K562 (cell line): ENCODE measurements at regions not wholly inside any gene's neighbourhood (a gene's known extent, or its start where the extent isn't known, plus 50 kb on each side); places are given as distances from the start of the nearest gene placed in this dataset.

ENCODE experiments used
- ATAC-seq: fragments of 200-7000 bp; cut with Tn5 transposase; 3 replicates; pipeline ENCODE4 v1.9.1; 2020; ENCODE audit warnings: moderate library complexity
- BruUV-seq: library from RNA; stranded (reverse); fragments of 400-500 nt; replicated peaks from 2 replicates; lab custom pipeline; 2021; lab: Mats Ljungman, UMichigan
- CTCF ChIA-PET: fragments of 300-600 bp; formaldehyde crosslinking; extraction: SDS; loops from one replicate; lab custom pipeline; 2021; ENCODE audit warnings: low intra/inter-chr PET ratio; lab: Yijun Ruan, JAX
- POLR2A ChIA-PET: fragments of 300-600, 350-650 bp; sonication (Branson Sonifier 250); formaldehyde crosslinking; extraction: SDS; loops from one replicate; lab custom pipeline; 2021; ENCODE audit warnings: antibody characterized with exemption, inconsistent platforms; lab: Yijun Ruan, JAX
- DNase-seq, 4 experiments: peaks; one replicate each; pipeline versions ENCODE4 v3.0.0 to v3.0.0-alpha.2; 2011 to 2018; ENCODE audit warnings: low spot score in 3 of 4, mixed read lengths in 3 of 4; ENCODE audit errors: extremely low read depth in 1 of 4
- FAIRE-seq: peaks from 2 replicates; lab custom pipeline; 2011; peaks lifted over from hg19 to GRCh38; lab: Jason Lieb, UNC
- H2AFZ ChIP-seq: 2 replicates; pipeline ENCODE4 v1.6.0; 2011; ENCODE audit warnings: low read depth, low read length, control low read depth, inconsistent platforms
- H3K27ac ChIP-seq: fragments of 200-600 bp; 3 replicates; pipeline ENCODE4 v1.8.0; 2011; ENCODE audit warnings: low read depth, mild to moderate bottlenecking, control low read depth, inconsistent platforms, low read length, moderate library complexity, mixed read lengths; ENCODE audit errors: extremely low read depth
- H3K27me3 ChIP-seq, 2 experiments: fragments of 300-600 bp in 1 of 2; 2 replicates in 1 of 2; 3 replicates in 1 of 2; pipeline versions ENCODE4 v1.6.0 to v1.8.0; 2011; ENCODE audit warnings: inconsistent platforms in 2 of 2, low read length in 2 of 2, mild to moderate bottlenecking in 1 of 2, mixed read lengths in 1 of 2, moderate library complexity in 1 of 2; ENCODE audit not compliant: control insufficient read depth in 2 of 2, insufficient read depth in 2 of 2
- H3K36me3 ChIP-seq: fragments of 300-600 bp; 3 replicates; pipeline ENCODE4 v1.8.0; 2011; ENCODE audit warnings: mild to moderate bottlenecking, low read length, inconsistent platforms; ENCODE audit not compliant: control insufficient read depth, insufficient read depth
- H3K4me1 ChIP-seq, 2 experiments: fragments of 200-600 bp in 1 of 2; replicated peaks in 1 of 2; 2 replicates in 1 of 2; 3 replicates in 1 of 2; pipeline versions ENCODE4 v1.5.1 to v1.8.0; 2011; ENCODE audit warnings: inconsistent platforms in 2 of 2, low read length in 2 of 2, mild to moderate bottlenecking in 1 of 2, mixed read lengths in 1 of 2, moderate library complexity in 1 of 2; ENCODE audit not compliant: control insufficient read depth in 2 of 2, insufficient read depth in 2 of 2
- H3K4me2 ChIP-seq: 2 replicates; pipeline ENCODE4 v1.6.1; 2011; ENCODE audit warnings: low read length, control low read depth, inconsistent platforms, mixed read lengths; ENCODE audit not compliant: insufficient read depth
- H3K4me3 ChIP-seq: fragments of 200-600 bp; sonication (generic), shearing (Covaris generic); 2 replicates; pipeline ENCODE4 v1.5.1; 2016; ENCODE audit warnings: control low read depth, inconsistent platforms
- H3K79me2 ChIP-seq: fragments of 200-600 bp; 3 replicates; pipeline ENCODE4 v1.8.0; 2011; ENCODE audit warnings: low read length, inconsistent platforms; ENCODE audit not compliant: control insufficient read depth, insufficient read depth
- H3K9ac ChIP-seq, 2 experiments: 2 replicates each; pipeline versions ENCODE4 v1.6.0 to v1.6.1; 2011; ENCODE audit warnings: low read depth in 2 of 2, low read length in 2 of 2, control low read depth in 1 of 2, inconsistent platforms in 1 of 2, mild to moderate bottlenecking in 1 of 2, mixed read lengths in 1 of 2; ENCODE audit not compliant: insufficient read depth in 1 of 2
- H3K9me1 ChIP-seq: one replicate; pipeline ENCODE4 v1.6.0; 2011; ENCODE audit warnings: inconsistent platforms, mild to moderate bottlenecking, low read length, moderate library complexity; ENCODE audit not compliant: control insufficient read depth, insufficient read depth
- H3K9me3 ChIP-seq: replicated peaks from 2 replicates; pipeline ENCODE4 v1.5.1; 2011; ENCODE audit warnings: low read depth, low read length, inconsistent platforms; ENCODE audit not compliant: control insufficient read depth, insufficient read depth
- H4K20me1 ChIP-seq: replicated peaks from 2 replicates; pipeline ENCODE4 v1.6.1; 2011; ENCODE audit warnings: low read length, inconsistent platforms, mixed read lengths; ENCODE audit not compliant: control insufficient read depth, insufficient read depth
- ATF2 ChIP-seq: sonication (generic); formaldehyde crosslinking; IDR thresholded peaks from 2 replicates; pipeline ENCODE4 v1.8.1; 2022; ENCODE audit warnings: missing genetic modification reagents
- CGGBP1 ChIP-seq: fragments of 250-450 bp; sonication (Bioruptor Pico); IDR thresholded peaks from 2 replicates; pipeline ENCODE4 v1.9.0; 2021; ENCODE audit warnings: mild to moderate bottlenecking
- COPS2 ChIP-seq: fragments of 450-650 bp; conservative IDR thresholded peaks from 2 replicates; pipeline ENCODE4 v1.6.1; 2016; ENCODE audit warnings: mild to moderate bottlenecking, moderate library complexity
- HNRNPL ChIP-seq: fragments of 200-400 bp; formaldehyde crosslinking; IDR thresholded peaks from 2 replicates; pipeline ENCODE4 v1.6.1; 2017; ENCODE audit warnings: low read depth, mild to moderate bottlenecking, low read length
- KDM2B ChIP-seq: fragments of 250-450 bp; sonication (Bioruptor Pico); IDR thresholded peaks from 2 replicates; pipeline ENCODE4 v1.8.0; 2021; ENCODE audit warnings: mild to moderate bottlenecking, moderate library complexity
- MGA ChIP-seq: fragments of 450-650 bp; IDR thresholded peaks from 2 replicates; pipeline ENCODE4 v1.6.1; 2016; ENCODE audit warnings: mild to moderate bottlenecking, moderate library complexity
- PHF20 ChIP-seq: fragments of 450-650 bp; IDR thresholded peaks from 2 replicates; pipeline ENCODE4 v1.6.1; 2018; ENCODE audit not compliant: partially characterized antibody
- RBM34 ChIP-seq: fragments of 200-400 bp; formaldehyde crosslinking; IDR thresholded peaks from 2 replicates; pipeline ENCODE4 v1.6.1; 2018; ENCODE audit warnings: low read length, borderline replicate concordance; ENCODE audit not compliant: insufficient read depth
- RFX5 ChIP-seq: IDR thresholded peaks from 2 replicates; pipeline ENCODE4 v1.6.1; 2011; ENCODE audit warnings: low read depth, mild to moderate bottlenecking, improper control_type of control experiment, low read length
- SRSF9 ChIP-seq: fragments of 200-400 bp; formaldehyde crosslinking; IDR thresholded peaks from 2 replicates; pipeline ENCODE4 v1.6.1; 2017; ENCODE audit warnings: low read depth, low read length, borderline replicate concordance
- YBX1 ChIP-seq: fragments of 450-650 bp; IDR thresholded peaks from 2 replicates; pipeline ENCODE4 v1.7.1; 2016; ENCODE audit warnings: mild to moderate bottlenecking
- ZNF316 ChIP-seq: fragments of 450-650 bp; IDR thresholded peaks from 2 replicates; pipeline ENCODE4 v1.6.1; 2016
- WGBS: fragments of 100-300 bp; shearing (Covaris generic); methylation state at CpG from one replicate; pipeline ENCODE4 v1.1.6; 2016; ENCODE audit warnings: low coverage, mixed read lengths; ENCODE audit not compliant: insufficient coverage; ENCODE audit errors: missing lambda C conversion rate; 5-methylcytosine and 5-hydroxymethylcytosine counted together
- in situ Hi-C: fragments of 300-500 bp; cut with MboI; formaldehyde crosslinking; loops from 4 replicates; pipeline ENCODE4 v1.15.0; 2018; ENCODE audit warnings: inconsistent platforms, mixed read lengths
- intact Hi-C: fragments of 100-400 bp; cut with micrococcal nuclease; formaldehyde crosslinking; loops from 2 replicates; pipeline ENCODE4 v1.14.2; 2022

- in situ Hi-C loops, result no loop called here
- intact Hi-C loops, result no loop called here
- no peaks in the 10 kb centered on the region for H3K79me2 ChIP-seq
- no peak overlapping the region for H3K9ac ChIP-seq
- no TSS peak for BruUV-seq
- H3K27ac ChIP-seq, result no peak overlapping the region
- FAIRE-seq (no peak), ATAC-seq (no peak), DNase-seq (no peak)
- WGBS, result 3% methylated on average over 14 of the region's 14 CpGs
- H3K4me2 ChIP-seq, result no peak overlapping the region
- no peak overlapping the region for H2AFZ ChIP-seq
- POLR2A ChIA-PET, result no interaction called here
- H3K27me3 ChIP-seq, result peaks cover 0 to 16% of the 10 kb centered on the region in 2 experiments; a peak in 2 of 5 replicates
- no peaks in the 10 kb centered on the region for H4K20me1 ChIP-seq
- no peaks in the 10 kb centered on the region for H3K36me3 ChIP-seq
- H3K9me3 ChIP-seq, result no peaks in the 10 kb centered on the region
- no peak overlapping the region for H3K4me3 ChIP-seq
- no peaks in the 10 kb centered on the region for H3K4me1 ChIP-seq
- CTCF ChIA-PET, result no interaction called here
- no peaks in the 10 kb centered on the region for H3K9me1 ChIP-seq
- TF ChIP-seq YBX1, result no peak
- no peak for TF ChIP-seq ATF2
- TF ChIP-seq CGGBP1 (CRISPR knock-in tag), result no peak
- no peak for TF ChIP-seq RBM34
- TF ChIP-seq COPS2, result no peak
- TF ChIP-seq SRSF9, result no peak
- TF ChIP-seq PHF20, result no peak
- TF ChIP-seq HNRNPL, result no peak
- TF ChIP-seq KDM2B (CRISPR knock-in tag), result no peak
- TF ChIP-seq RFX5, result no peak
- no peak for TF ChIP-seq ZNF316
- no peak for TF ChIP-seq MGA
Measured at GRCh38 chr22:48984639-48985038, 843.0 kb downstream of the BRD1 start.
